CMK (cell line): ENCODE measurements at regions not wholly inside any gene's neighbourhood (a gene's known extent, or its start where the extent isn't known, plus 50 kb on each side); places are given as distances from the start of the nearest gene placed in this dataset.

Experiments used
- DNase-seq: peaks from one replicate; pipeline ENCODE4 v3.0.0-alpha.2; 2010; ENCODE audit warnings: low read depth

DNA sequence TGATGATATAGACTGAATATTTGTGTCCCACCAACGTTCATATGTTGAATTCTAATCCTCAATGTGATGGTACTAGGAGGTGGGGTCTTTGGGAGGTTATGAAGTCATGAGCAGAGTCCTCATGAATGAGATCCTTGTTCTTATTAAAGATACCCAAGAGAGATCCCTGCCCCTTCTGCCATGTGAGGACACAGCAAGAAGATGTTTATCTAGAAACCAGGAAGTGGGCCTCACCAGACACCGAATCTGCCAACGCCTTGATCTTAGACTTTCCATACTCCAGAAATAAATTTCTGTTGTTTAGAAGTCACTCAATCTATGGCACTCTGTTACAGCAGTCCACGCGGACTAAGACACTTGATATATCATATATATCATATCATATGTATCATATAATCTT, 67.7 kb upstream of the GCM1 start:
- peak; percentile 21 for DNase-seq

GRCh38 chr6:53214172-53214571, 65.5 kb upstream of the GCM1 start:
- DNase-seq: peak; percentile 17

DNA sequence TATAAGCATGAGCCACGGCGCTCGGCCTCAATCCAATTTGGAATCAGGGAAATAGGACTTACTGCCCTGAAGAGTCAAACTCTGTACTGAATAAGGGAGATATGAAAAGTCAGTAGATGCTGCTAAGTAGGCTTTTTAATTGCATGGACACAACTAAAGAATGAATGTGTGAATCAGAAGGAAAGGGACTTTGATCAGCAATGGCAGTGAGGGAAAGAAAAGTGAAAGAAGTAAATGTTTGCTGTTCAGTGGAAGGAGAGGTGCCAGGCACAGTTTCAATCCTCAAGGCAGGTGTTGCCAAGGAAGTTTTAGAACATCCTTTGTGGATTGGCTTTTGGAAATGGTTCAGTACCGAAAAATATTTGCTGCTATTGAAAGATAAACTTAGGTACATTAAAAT, 62.2 kb upstream of the GCM1 start:
- no peak for DNase-seq

GRCh38 chr6:53209681-53210080, 61.0 kb upstream of the GCM1 start:
- DNase-seq: no peak

GRCh38 chr6:53205778-53206177, 57.1 kb upstream of the GCM1 start:
- DNase-seq: no peak

- DNase-seq: no peak
Measured at GRCh38 chr6:53203483-53203882, 54.8 kb upstream of the GCM1 start.

DNA sequence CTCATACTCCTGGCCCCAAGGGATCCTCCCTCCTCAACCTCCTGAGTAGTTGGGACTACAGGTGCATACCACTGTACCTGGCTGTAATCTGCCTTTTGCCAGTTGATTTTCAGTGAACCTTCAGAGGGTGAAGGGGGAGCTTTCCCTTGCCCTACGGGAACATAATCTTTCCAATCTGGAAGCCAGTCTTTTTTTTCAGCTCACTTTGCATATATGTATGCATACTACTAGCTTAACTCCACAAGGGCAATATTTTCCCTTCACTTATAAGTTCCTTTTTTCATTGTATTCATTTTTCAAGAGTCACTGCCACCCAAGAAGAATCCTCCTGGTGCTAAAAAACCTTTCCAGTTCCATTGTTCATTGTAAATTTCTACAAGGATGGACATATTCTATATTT, 53.4 kb upstream of the GCM1 start:
- no peak for DNase-seq

- DNase-seq: no peak
Measured at GRCh38 chr6:53201270-53201669, 52.6 kb upstream of the GCM1 start.

DNA sequence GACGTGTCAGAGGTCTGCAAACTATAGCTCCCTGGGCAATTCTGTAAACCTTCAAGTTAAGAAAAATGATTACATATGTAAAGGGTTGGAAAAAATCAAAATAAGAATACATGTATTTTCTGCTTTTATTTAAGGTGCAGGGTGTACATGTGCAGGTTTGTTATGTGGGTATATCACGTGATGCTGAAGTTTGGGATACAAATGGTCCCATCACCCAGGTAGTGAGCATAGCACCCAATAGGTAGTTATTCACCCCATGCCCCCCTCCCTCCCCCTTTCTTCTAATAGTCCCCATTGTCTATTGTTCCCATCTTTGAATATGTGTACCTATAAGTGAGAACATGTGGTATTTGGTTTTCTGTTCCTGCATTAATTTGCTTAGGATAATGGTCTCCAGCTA, 51.1 kb upstream of the GCM1 start:
- DNase-seq: no peak

DNA sequence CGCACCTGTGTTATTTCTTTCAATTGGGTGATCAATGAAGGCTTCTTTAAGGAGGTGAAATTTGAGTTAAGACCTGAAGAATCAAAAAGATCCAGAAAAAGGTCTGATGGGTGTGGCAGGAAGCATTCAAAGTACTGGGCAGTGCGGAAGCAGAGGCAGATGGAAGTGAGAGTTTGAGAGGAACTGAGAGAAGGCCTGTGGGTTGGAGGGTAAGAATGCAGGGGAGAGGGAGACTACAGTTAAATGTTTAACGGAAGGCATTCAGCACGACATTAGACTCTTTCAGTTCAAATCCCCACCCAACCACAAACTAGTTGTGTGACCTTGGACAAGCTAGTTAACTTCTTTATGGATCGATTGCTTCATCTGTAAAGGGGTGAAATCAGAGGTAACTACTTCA, 50.5 kb upstream of the GCM1 start:
- DNase-seq: peak; percentile 20
